ENCODE measurements at regions not wholly inside any gene's neighbourhood (a gene's known extent, or its start where the extent isn't known, plus 50 kb on each side); places are given as distances from the start of the nearest gene placed in this dataset.

DNA sequence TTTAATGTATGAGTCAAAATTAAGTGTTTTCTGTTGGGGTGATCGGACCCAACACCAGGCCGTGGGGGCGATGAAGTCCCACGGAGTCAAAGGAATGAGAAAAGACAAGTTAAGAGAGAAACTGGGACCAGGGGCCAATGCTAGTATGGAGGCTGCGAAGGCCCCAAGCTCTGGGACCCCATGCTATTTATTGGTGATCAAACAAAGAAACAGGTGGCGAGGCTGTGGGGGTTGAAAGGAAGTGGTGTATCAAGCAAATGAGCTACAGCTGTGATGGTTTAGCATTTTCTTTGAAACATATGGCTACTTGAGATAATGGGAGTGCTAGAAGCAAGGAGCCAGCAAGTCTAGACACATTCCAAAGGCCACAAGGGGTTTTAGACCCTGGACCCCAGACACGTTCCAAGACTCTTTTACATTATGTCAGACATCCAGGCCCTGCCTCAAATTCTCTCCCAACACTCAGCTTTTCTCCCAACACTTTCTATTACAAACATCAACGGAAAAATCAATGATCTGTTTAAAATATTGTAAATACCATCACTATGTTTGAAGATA lies 56.0 kb upstream of the SNRPN start:
- TF ChIP-seq POLR2A (IDR thresholded peaks at IDR 0.05) (no peak), CTCF (IDR thresholded peaks at IDR 0.05) (no peak)

All from thyroid gland (tissue), 4 donors.